HepG2 (cell line): ENCODE measurements at regions not wholly inside any gene's neighbourhood (a gene's known extent, or its start where the extent isn't known, plus 50 kb on each side); places are given as distances from the start of the nearest gene placed in this dataset.

ENCODE experiments used
- ATAC-seq: fragments of 200-7000 bp; cut with Tn5 transposase; 3 replicates; pipeline ENCODE4 v1.9.1; 2020; ENCODE audit warnings: mild to moderate bottlenecking, moderate library complexity
- BruUV-seq: library from RNA; stranded (reverse); fragments of 400-500 nt; replicated peaks from 2 replicates; lab custom pipeline; 2021; lab: Mats Ljungman, UMichigan
- CTCF ChIA-PET: fragments of 300-600 bp; formaldehyde crosslinking; extraction: SDS; loops from one replicate; lab custom pipeline; 2021; ENCODE audit warnings: low total read pairs, inconsistent platforms, low intra/inter-chr PET ratio; lab: Yijun Ruan, JAX
- POLR2A ChIA-PET: fragments of 350-600 bp; sonication (Branson Sonifier 250); formaldehyde crosslinking; loops from one replicate; lab custom pipeline; 2020; ENCODE audit warnings: antibody characterized with exemption, inconsistent platforms; lab: Yijun Ruan, JAX
- DNase-seq: peaks from one replicate; pipeline ENCODE4 v3.0.0-alpha.2; 2015; ENCODE audit warnings: low spot score
- FAIRE-seq: peaks from 3 replicates; lab custom pipeline; 2011; peaks lifted over from hg19 to GRCh38; lab: Jason Lieb, UNC
- H2AFZ ChIP-seq: one replicate; pipeline ENCODE4 v1.6.1; 2011; ENCODE audit warnings: low read length, inconsistent platforms
- H3K27ac ChIP-seq: fragments of 300-600 bp; 3 replicates; pipeline ENCODE4 v1.8.0; 2011; ENCODE audit warnings: mixed run types, mild to moderate bottlenecking, mixed read lengths, low read length, inconsistent platforms; ENCODE audit not compliant: insufficient read depth; ENCODE audit errors: extremely low read length
- H3K27me3 ChIP-seq, 2 experiments: fragments of 200-600 bp in 1 of 2; 2 replicates in 1 of 2; 3 replicates in 1 of 2; pipeline versions ENCODE4 v1.6.0 to v1.8.0; 2011; ENCODE audit warnings: low read length in 2 of 2, mild to moderate bottlenecking in 2 of 2, moderate library complexity in 2 of 2, inconsistent platforms in 1 of 2; ENCODE audit not compliant: insufficient read depth in 2 of 2, control insufficient read depth in 1 of 2
- H3K36me3 ChIP-seq, 2 experiments: fragments of 200-600 bp in 1 of 2; replicated peaks in 1 of 2; 2 replicates in 1 of 2; 3 replicates in 1 of 2; pipeline versions ENCODE4 v1.5.1 to v1.8.0; 2011; ENCODE audit warnings: low read length in 2 of 2, inconsistent platforms in 1 of 2; ENCODE audit not compliant: insufficient read depth in 2 of 2, control insufficient read depth in 1 of 2
- H3K4me1 ChIP-seq: 2 replicates; pipeline ENCODE4 v1.5.1; 2012; ENCODE audit warnings: low read length, inconsistent platforms; ENCODE audit not compliant: insufficient read depth
- H3K4me2 ChIP-seq: 2 replicates; pipeline ENCODE4 v1.6.0; 2011; ENCODE audit warnings: low read depth, low read length, inconsistent platforms
- H3K4me3 ChIP-seq, 3 experiments: fragments of 200-600 bp in 1 of 3; sonication (generic), shearing (Covaris generic) in 1 of 3; replicated peaks in 1 of 3; 2 replicates each; pipeline ENCODE4 v1.5.1; 2011 to 2016; ENCODE audit warnings: low read length in 3 of 3, inconsistent platforms in 2 of 3, low read depth in 2 of 3, mild to moderate bottlenecking in 2 of 3, control low read depth in 1 of 3, mixed read lengths in 1 of 3; ENCODE audit not compliant: insufficient read depth in 1 of 3
- H3K79me2 ChIP-seq: one replicate; pipeline ENCODE4 v1.6.1; 2011; ENCODE audit warnings: low read length, inconsistent platforms; ENCODE audit not compliant: insufficient read depth
- H3K9ac ChIP-seq: 2 replicates; pipeline ENCODE4 v1.6.0; 2011; ENCODE audit warnings: mild to moderate bottlenecking, low read depth, low read length, inconsistent platforms; ENCODE audit not compliant: insufficient read depth
- H3K9me3 ChIP-seq: 2 replicates; pipeline ENCODE4 v1.5.1; 2012; ENCODE audit warnings: mild to moderate bottlenecking, low read length
- H4K20me1 ChIP-seq: 2 replicates; pipeline ENCODE4 v1.6.0; 2011; ENCODE audit warnings: inconsistent platforms, mild to moderate bottlenecking, low read length, moderate library complexity; ENCODE audit not compliant: insufficient read depth
- ATM ChIP-seq: fragments of 450-650 bp; IDR thresholded peaks from 2 replicates; pipeline ENCODE4 v1.7.1; 2017; ENCODE audit warnings: mild to moderate bottlenecking, borderline replicate concordance
- BCL6 ChIP-seq: IDR thresholded peaks from 2 replicates; pipeline ENCODE4 v1.6.1; 2016; ENCODE audit warnings: missing genetic modification reagents, missing compliant biosample characterization
- HNF4A ChIP-seq: sonication (generic); formaldehyde crosslinking; IDR thresholded peaks from 2 replicates; pipeline ENCODE4 v1.4.0; 2020; ENCODE audit warnings: missing genetic modification reagents
- PHB2 ChIP-seq: fragments of 450-650 bp; IDR thresholded peaks from 2 replicates; pipeline ENCODE4 v1.6.1; 2018; ENCODE audit not compliant: partially characterized antibody
- RBM22 ChIP-seq: fragments of 200-400 bp; formaldehyde crosslinking; optimal IDR thresholded peaks from 2 replicates; pipeline ENCODE3; 2017; ENCODE audit warnings: mild to moderate bottlenecking, low read length, moderate library complexity
- TEAD3 ChIP-seq: optimal IDR thresholded peaks from 2 replicates; pipeline ENCODE3; 2016; ENCODE audit warnings: borderline replicate concordance
- WGBS: methylation state at CpG from one replicate; pipeline ENCODE4 v1.1.6; 2017; ENCODE audit warnings: low lambda C conversion rate; 5-methylcytosine and 5-hydroxymethylcytosine counted together
- in situ Hi-C: cut with HindIII; loops from 2 replicates; pipeline ENCODE4 v1.10.0; 2017; ENCODE audit warnings: low pct_unique_long_range_greater_than_20kb; ENCODE audit not compliant: extremely low pct_ligation_motif_present
- intact Hi-C: fragments of 100-400 bp; cut with micrococcal nuclease; formaldehyde crosslinking; loops from one replicate; pipeline ENCODE4 v1.10.0; 2022; ENCODE audit not compliant: unreplicated experiment

- in situ Hi-C loops (no loop called here), intact Hi-C loops (no loop called here)
- Histone ChIP-seq H2AFZ (no peak overlapping the region), H3K9ac (no peak overlapping the region), H3K36me3 (no peaks in the 10 kb centered on the region), H3K27ac (no peak overlapping the region), H3K4me1 (no peaks in the 10 kb centered on the region), H4K20me1 (no peaks in the 10 kb centered on the region), H3K9me3 (peaks cover 72% of the 10 kb centered on the region), H3K4me3 (no peak overlapping the region), H3K4me2 (no peak overlapping the region), H3K27me3 (no peaks in the 10 kb centered on the region), H3K79me2 (no peaks in the 10 kb centered on the region)
- ChIA-PET CTCF (no interaction called here), POLR2A (no interaction called here)
- ATAC-seq: no peak
- WGBS: 0% methylated on average over 2 of the region's 2 CpGs
- BruUV-seq: no TSS peak
- DNase-seq: no peak
- no peak for FAIRE-seq
- TF ChIP-seq ATM: no peak
- no peak for TF ChIP-seq PHB2
- TF ChIP-seq TEAD3 (CRISPR knock-in tag): no peak
- no peak for TF ChIP-seq RBM22
- TF ChIP-seq, all 625 proteins: peak for 0
These were observed 339.4 kb downstream of the CDH11 start for GRCh38 chr16:64782484-64782883.

- DNase-seq: no peak
- in situ Hi-C loops (no loop called here), intact Hi-C loops (no loop called here)
- Histone ChIP-seq H3K36me3 (no peaks in the 10 kb centered on the region), H3K27me3 (no peaks in the 10 kb centered on the region), H3K9me3 (peaks cover 64% of the 10 kb centered on the region), H3K4me1 (no peaks in the 10 kb centered on the region), H4K20me1 (no peaks in the 10 kb centered on the region), H3K79me2 (no peaks in the 10 kb centered on the region), H3K27ac (no peak overlapping the region), H3K9ac (no peak overlapping the region), H2AFZ (no peak overlapping the region), H3K4me3 (no peak overlapping the region), H3K4me2 (no peak overlapping the region)
- no TSS peak for BruUV-seq
- POLR2A ChIA-PET: no interaction called here
- no peak for TF ChIP-seq BCL6 (CRISPR knock-in tag)
- no peak for TF ChIP-seq HNF4A
- CTCF ChIA-PET: no interaction called here
- no peak for ATAC-seq
- under 1% methylated on average over 3 of the region's 3 CpGs for WGBS
- FAIRE-seq: no peak
These were observed 341.4 kb downstream of the CDH11 start for GRCh38 chr16:64780445-64780844.
